ENCODE measurements at regions not wholly inside any gene's neighbourhood (a gene's known extent, or its start where the extent isn't known, plus 50 kb on each side); places are given as distances from the start of the nearest gene placed in this dataset.

DNA sequence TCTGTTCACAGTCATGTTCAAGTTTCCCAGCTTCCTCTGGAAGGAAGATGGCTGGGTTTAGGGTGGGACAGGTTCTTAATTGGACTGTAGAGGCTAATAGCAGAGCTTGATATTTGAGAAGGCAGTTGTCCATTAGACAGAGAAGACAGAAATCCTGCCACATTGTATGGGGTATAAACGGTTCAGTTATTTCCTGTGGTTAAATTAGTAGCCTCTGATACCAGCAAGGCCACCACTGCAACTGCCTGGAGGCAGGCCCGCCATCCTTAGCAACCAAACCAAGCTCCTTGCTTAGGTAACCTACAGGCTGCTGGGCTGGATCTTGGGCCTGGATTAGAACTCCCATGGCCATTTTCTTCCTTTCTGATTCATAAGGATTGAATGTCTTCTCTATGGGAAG, 1367.0 kb downstream of the PCDH7 start:
- H3K4me3 ChIP-seq (ENCODE audit: low read depth in 2 of 2, low read length in 2 of 2) = no peak overlapping the region
- no peak for DNase-seq (ENCODE audit: low read depth, low spot score)
- H3K9me3 ChIP-seq (ENCODE audit: control insufficient read depth, insufficient read depth, low read depth, low read length) = no peaks in the 10 kb centered on the region
- TF ChIP-seq TCF7L2 (IDR thresholded peaks at IDR 0.05; ENCODE audit: low read depth, low read length) = no peak
- TF ChIP-seq POLR2AphosphoS5 (IDR thresholded peaks at IDR 0.05; ENCODE audit: low read depth, low read length) = no peak
- TF ChIP-seq, protein P1, sequence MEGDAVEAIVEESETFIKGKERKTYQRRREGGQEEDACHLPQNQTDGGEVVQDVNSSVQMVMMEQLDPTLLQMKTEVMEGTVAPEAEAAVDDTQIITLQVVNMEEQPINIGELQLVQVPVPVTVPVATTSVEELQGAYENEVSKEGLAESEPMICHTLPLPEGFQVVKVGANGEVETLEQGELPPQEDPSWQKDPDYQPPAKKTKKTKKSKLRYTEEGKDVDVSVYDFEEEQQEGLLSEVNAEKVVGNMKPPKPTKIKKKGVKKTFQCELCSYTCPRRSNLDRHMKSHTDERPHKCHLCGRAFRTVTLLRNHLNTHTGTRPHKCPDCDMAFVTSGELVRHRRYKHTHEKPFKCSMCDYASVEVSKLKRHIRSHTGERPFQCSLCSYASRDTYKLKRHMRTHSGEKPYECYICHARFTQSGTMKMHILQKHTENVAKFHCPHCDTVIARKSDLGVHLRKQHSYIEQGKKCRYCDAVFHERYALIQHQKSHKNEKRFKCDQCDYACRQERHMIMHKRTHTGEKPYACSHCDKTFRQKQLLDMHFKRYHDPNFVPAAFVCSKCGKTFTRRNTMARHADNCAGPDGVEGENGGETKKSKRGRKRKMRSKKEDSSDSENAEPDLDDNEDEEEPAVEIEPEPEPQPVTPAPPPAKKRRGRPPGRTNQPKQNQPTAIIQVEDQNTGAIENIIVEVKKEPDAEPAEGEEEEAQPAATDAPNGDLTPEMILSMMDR (IDR thresholded peaks at IDR 0.05) = no peak
- TF ChIP-seq SIN3A (IDR thresholded peaks at IDR 0.05; ENCODE audit: borderline replicate concordance, insufficient read depth, low read depth, low read length) = no peak
- TF ChIP-seq, protein P2, sequence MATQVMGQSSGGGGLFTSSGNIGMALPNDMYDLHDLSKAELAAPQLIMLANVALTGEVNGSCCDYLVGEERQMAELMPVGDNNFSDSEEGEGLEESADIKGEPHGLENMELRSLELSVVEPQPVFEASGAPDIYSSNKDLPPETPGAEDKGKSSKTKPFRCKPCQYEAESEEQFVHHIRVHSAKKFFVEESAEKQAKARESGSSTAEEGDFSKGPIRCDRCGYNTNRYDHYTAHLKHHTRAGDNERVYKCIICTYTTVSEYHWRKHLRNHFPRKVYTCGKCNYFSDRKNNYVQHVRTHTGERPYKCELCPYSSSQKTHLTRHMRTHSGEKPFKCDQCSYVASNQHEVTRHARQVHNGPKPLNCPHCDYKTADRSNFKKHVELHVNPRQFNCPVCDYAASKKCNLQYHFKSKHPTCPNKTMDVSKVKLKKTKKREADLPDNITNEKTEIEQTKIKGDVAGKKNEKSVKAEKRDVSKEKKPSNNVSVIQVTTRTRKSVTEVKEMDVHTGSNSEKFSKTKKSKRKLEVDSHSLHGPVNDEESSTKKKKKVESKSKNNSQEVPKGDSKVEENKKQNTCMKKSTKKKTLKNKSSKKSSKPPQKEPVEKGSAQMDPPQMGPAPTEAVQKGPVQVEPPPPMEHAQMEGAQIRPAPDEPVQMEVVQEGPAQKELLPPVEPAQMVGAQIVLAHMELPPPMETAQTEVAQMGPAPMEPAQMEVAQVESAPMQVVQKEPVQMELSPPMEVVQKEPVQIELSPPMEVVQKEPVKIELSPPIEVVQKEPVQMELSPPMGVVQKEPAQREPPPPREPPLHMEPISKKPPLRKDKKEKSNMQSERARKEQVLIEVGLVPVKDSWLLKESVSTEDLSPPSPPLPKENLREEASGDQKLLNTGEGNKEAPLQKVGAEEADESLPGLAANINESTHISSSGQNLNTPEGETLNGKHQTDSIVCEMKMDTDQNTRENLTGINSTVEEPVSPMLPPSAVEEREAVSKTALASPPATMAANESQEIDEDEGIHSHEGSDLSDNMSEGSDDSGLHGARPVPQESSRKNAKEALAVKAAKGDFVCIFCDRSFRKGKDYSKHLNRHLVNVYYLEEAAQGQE (IDR thresholded peaks at IDR 0.05; ENCODE audit: insufficient read depth in 1 of 2, low read depth in 2 of 2, low read length in 1 of 2) = no peak
- CTCF ChIA-PET = no interaction called here
- H3K27ac ChIP-seq (ENCODE audit: low read length) = no peak overlapping the region
- in situ Hi-C loops (cut with HindIII; ENCODE audit: low pct_unique_long_range_greater_than_20kb, low sequenced_read_pairs) = no loop called here
- intact Hi-C loops (cut with micrococcal nuclease; ENCODE audit: unreplicated experiment) = no loop called here
- no peaks in the 10 kb centered on the region for H3K36me3 ChIP-seq (ENCODE audit: control insufficient read depth, insufficient read depth, low read length)
- no peaks in the 10 kb centered on the region for H3K27me3 ChIP-seq (ENCODE audit: control insufficient read depth, insufficient read depth, low read length)
- no TSS peak for BruUV-seq (replicated peaks)
- no peak for ATAC-seq
- H3K4me1 ChIP-seq (ENCODE audit: control insufficient read depth, insufficient read depth, low read length) = no peaks in the 10 kb centered on the region
- POLR2A ChIA-PET = interaction anchor here (0.6 kb wide), 1 partner anchor 9 kb away, joined by 5 read pairs; no protein-coding TSS in a partner anchor

DNA sequence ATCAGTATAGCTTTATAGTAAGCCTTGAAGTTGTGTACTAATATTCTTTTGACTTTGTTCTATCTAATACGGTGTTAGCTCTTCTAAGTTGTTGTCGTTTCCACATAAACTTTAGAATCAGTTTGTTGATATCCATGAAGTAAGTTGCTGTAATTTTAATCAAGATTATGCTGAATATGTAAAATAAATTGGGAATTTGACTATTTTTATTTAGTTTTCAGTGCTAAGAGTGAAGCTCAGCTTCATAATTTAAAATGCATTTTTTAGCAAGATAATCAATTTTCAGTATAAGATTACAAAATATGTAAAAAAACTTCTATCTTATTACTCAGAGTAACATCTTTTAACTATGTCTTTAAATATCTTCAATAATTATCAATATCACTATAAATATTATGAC, 1374.8 kb downstream of the PCDH7 start:
- BruUV-seq (replicated peaks) = no TSS peak
- no peak overlapping the region for H3K4me3 ChIP-seq (ENCODE audit: low read depth in 2 of 2, low read length in 2 of 2)
- no peaks in the 10 kb centered on the region for H3K9me3 ChIP-seq (ENCODE audit: control insufficient read depth, insufficient read depth, low read depth, low read length)
- no peak overlapping the region for H3K27ac ChIP-seq (ENCODE audit: low read length)
- TF ChIP-seq, protein P2 (IDR thresholded peaks at IDR 0.05; ENCODE audit: insufficient read depth in 1 of 2, low read depth in 2 of 2, low read length in 1 of 2) = no peak
- TF ChIP-seq TCF7L2 (IDR thresholded peaks at IDR 0.05; ENCODE audit: low read depth, low read length) = no peak
- TF ChIP-seq, protein P1 (IDR thresholded peaks at IDR 0.05) = no peak
- no peak for TF ChIP-seq SIN3A (IDR thresholded peaks at IDR 0.05; ENCODE audit: borderline replicate concordance, insufficient read depth, low read depth, low read length)
- no peak for TF ChIP-seq POLR2AphosphoS5 (IDR thresholded peaks at IDR 0.05; ENCODE audit: low read depth, low read length)
- DNase-seq (ENCODE audit: low read depth, low spot score) (no peak), ATAC-seq (no peak)
- H3K4me1 ChIP-seq (ENCODE audit: control insufficient read depth, insufficient read depth, low read length) = no peaks in the 10 kb centered on the region
- ChIA-PET CTCF (no interaction called here), POLR2A (no interaction called here)
- no peaks in the 10 kb centered on the region for H3K36me3 ChIP-seq (ENCODE audit: control insufficient read depth, insufficient read depth, low read length)
- intact Hi-C loops (cut with micrococcal nuclease; ENCODE audit: unreplicated experiment) (no loop called here), in situ Hi-C loops (cut with HindIII; ENCODE audit: low pct_unique_long_range_greater_than_20kb, low sequenced_read_pairs) (no loop called here)
- H3K27me3 ChIP-seq (ENCODE audit: control insufficient read depth, insufficient read depth, low read length) = no peaks in the 10 kb centered on the region

All from Panc1 (cell line).